Karpas-422 (cell line): ENCODE measurements at regions not wholly inside any gene's neighbourhood (a gene's known extent, or its start where the extent isn't known, plus 50 kb on each side); places are given as distances from the start of the nearest gene placed in this dataset.
"Not testable (repeated sequence)": the region's sequence is repeated elsewhere in the genome, so short reads cannot be mapped to it uniquely, and the experiment has no call there.

Experiments used
- DNase-seq: peaks from one replicate; pipeline ENCODE4 v3.0.0-alpha.2; 2015
- H2AFZ ChIP-seq: fragments of 200-600 bp; sonication (generic); 2 replicates; pipeline ENCODE4 v1.6.1; 2014; ENCODE audit warnings: antibody characterized with exemption, low read length, mixed read lengths
- H3K27ac ChIP-seq: fragments of 200-600 bp; sonication (generic); 2 replicates; pipeline ENCODE4 v1.5.1; 2014; ENCODE audit warnings: mild to moderate bottlenecking, low read length, moderate library complexity
- H3K27me3 ChIP-seq: fragments of 200-600 bp; sonication (generic); 2 replicates; pipeline ENCODE4 v1.6.1; 2014; ENCODE audit warnings: low read length, mixed read lengths
- H3K36me3 ChIP-seq: fragments of 200-600 bp; sonication (generic); 2 replicates; pipeline ENCODE4 v1.6.1; 2014; ENCODE audit warnings: low read length, mixed read lengths; ENCODE audit not compliant: insufficient read depth
- H3K4me1 ChIP-seq: fragments of 200-600 bp; sonication (generic); 2 replicates; pipeline ENCODE4 v1.6.1; 2014; ENCODE audit warnings: mild to moderate bottlenecking, low read length, mixed read lengths
- H3K4me2 ChIP-seq: fragments of 200-600 bp; sonication (generic); 2 replicates; pipeline ENCODE4 v1.6.1; 2014; ENCODE audit warnings: low read length, low read depth, mild to moderate bottlenecking; ENCODE audit not compliant: poor library complexity, severe bottlenecking
- H3K4me3 ChIP-seq: fragments of 200-600 bp; sonication (generic); 2 replicates; pipeline ENCODE4 v1.5.1; 2014; ENCODE audit warnings: mild to moderate bottlenecking, antibody characterized with exemption, low read length, mixed read lengths
- H3K79me2 ChIP-seq: fragments of 200-600 bp; sonication (generic); 2 replicates; pipeline ENCODE4 v1.6.1; 2014; ENCODE audit warnings: mild to moderate bottlenecking, low read length, mixed read lengths
- H3K9ac ChIP-seq: fragments of 200-600 bp; sonication (generic); 2 replicates; pipeline ENCODE4 v1.6.0; 2014; ENCODE audit warnings: low read length
- H3K9me2 ChIP-seq: fragments of 200-600 bp; sonication (generic), shearing (Covaris generic); replicated peaks from 2 replicates; pipeline ENCODE4 v1.6.0; 2014; ENCODE audit warnings: mild to moderate bottlenecking, low read length, moderate library complexity; ENCODE audit not compliant: insufficient read depth
- H3K9me3 ChIP-seq: fragments of 300-700, 200-600 bp; sonication (generic); 2 replicates; pipeline ENCODE4 v1.6.1; 2014; ENCODE audit warnings: low read length, mixed read lengths
- H4K20me1 ChIP-seq: fragments of 200-600 bp; sonication (generic); 2 replicates; pipeline ENCODE4 v1.6.1; 2014; ENCODE audit warnings: mild to moderate bottlenecking, antibody characterized with exemption, low read length, low read depth; ENCODE audit not compliant: insufficient read depth

GRCh38 chr2:103176294-103176915 is 414.6 kb downstream of the TMEM182 start:
- H2AFZ ChIP-seq = no peak overlapping the region
- H3K79me2 ChIP-seq = no peaks in the 10 kb centered on the region
- H3K9ac ChIP-seq = no peak overlapping the region
- no peaks in the 10 kb centered on the region for H3K36me3 ChIP-seq
- no peak for DNase-seq
- H3K4me1 ChIP-seq = no peaks in the 10 kb centered on the region
- H3K27ac ChIP-seq = no peak overlapping the region
- H3K27me3 ChIP-seq = no peaks in the 10 kb centered on the region
- no peak overlapping the region for H3K4me3 ChIP-seq
- no peaks in the 10 kb centered on the region for H3K9me3 ChIP-seq
- no peak overlapping the region for H3K4me2 ChIP-seq
- no peaks in the 10 kb centered on the region for H3K9me2 ChIP-seq
- no peaks in the 10 kb centered on the region for H4K20me1 ChIP-seq

DNA sequence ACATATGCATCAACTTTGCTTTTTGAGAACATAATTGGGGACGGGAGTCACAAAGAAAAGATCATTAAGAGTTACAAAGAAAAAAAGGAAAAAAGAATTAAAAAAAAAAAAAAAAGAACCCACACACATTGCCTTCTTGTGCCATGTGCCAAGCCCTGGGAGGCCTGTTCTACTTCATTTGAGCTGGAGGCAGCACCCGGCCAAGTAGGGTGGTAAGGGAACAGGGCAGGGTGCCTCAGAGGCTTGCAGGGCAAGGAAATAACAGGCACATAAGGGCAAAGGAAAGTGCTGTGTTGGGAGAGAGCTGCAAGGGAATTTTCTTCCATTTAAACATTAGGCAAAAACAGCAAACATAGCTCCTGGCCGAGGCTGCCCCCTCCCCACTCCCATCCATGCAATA is 418.0 kb downstream of the TMEM182 start:
- Histone ChIP-seq H3K4me3 (no peak overlapping the region), H3K4me2 (no peak overlapping the region), H3K27ac (no peak overlapping the region), H3K36me3 (no peaks in the 10 kb centered on the region), H3K79me2 (no peaks in the 10 kb centered on the region), H3K9ac (no peak overlapping the region), H4K20me1 (no peaks in the 10 kb centered on the region), H3K4me1 (no peaks in the 10 kb centered on the region), H2AFZ (no peak overlapping the region), H3K9me3 (no peaks in the 10 kb centered on the region), H3K9me2 (no peaks in the 10 kb centered on the region), H3K27me3 (no peaks in the 10 kb centered on the region)
- no peak for DNase-seq

- H3K4me1 ChIP-seq = no peaks in the 10 kb centered on the region
- H3K4me2 ChIP-seq = no peak overlapping the region
- H3K27me3 ChIP-seq = no peaks in the 10 kb centered on the region
- no peaks in the 10 kb centered on the region for H3K79me2 ChIP-seq
- no peaks in the 10 kb centered on the region for H4K20me1 ChIP-seq
- no peaks in the 10 kb centered on the region for H3K36me3 ChIP-seq
- no peak for DNase-seq
- H3K9me2 ChIP-seq = no peaks in the 10 kb centered on the region
- no peak overlapping the region for H3K4me3 ChIP-seq
- H3K9me3 ChIP-seq = no peaks in the 10 kb centered on the region
- H3K9ac ChIP-seq = no peak overlapping the region
- no peak overlapping the region for H2AFZ ChIP-seq
- H3K27ac ChIP-seq = no peak overlapping the region
Observed at GRCh38 chr2:103183061-103183460, 421.2 kb downstream of the TMEM182 start.

DNA sequence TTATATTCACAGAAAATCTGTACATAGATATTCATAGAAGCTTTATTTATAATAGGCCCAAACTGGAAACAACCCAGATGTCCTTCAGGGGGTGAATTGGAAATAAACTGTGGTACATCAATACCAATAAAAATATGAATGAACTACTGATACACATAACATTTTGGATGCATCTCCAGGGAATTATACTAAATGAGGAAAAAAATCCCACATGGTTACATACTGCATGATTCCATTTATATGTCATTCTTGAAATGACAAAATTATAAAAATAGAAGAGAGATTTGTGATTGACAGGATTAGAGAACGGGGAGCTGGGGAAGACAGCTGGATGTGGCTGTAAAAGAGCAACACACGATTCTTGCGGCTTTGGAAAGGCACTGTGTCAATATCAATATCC is 435.0 kb downstream of the TMEM182 start:
- Histone ChIP-seq H3K9me3 (0 out of 2 replicates have a peak, but pooled peaks cover 3% of the 10 kb centered on the region), H3K9ac (no peak overlapping the region), H2AFZ (no peak overlapping the region), H3K36me3 (no peaks in the 10 kb centered on the region), H3K4me3 (no peak overlapping the region), H3K9me2 (no peaks in the 10 kb centered on the region), H3K27ac (no peak overlapping the region), H3K79me2 (no peaks in the 10 kb centered on the region), H4K20me1 (no peaks in the 10 kb centered on the region), H3K4me1 (no peaks in the 10 kb centered on the region), H3K4me2 (no peak overlapping the region), H3K27me3 (no peaks in the 10 kb centered on the region)
- DNase-seq = no peak

GRCh38 chr2:103200774-103201173 is 438.9 kb downstream of the TMEM182 start:
- not testable (repeated sequence) for H3K4me3 ChIP-seq, H3K79me2 ChIP-seq, DNase-seq, H3K4me2 ChIP-seq, H4K20me1 ChIP-seq, H3K4me1 ChIP-seq, H3K9me2 ChIP-seq, H3K36me3 ChIP-seq, H2AFZ ChIP-seq, H3K9ac ChIP-seq, H3K9me3 ChIP-seq, H3K27ac ChIP-seq, H3K27me3 ChIP-seq

DNA sequence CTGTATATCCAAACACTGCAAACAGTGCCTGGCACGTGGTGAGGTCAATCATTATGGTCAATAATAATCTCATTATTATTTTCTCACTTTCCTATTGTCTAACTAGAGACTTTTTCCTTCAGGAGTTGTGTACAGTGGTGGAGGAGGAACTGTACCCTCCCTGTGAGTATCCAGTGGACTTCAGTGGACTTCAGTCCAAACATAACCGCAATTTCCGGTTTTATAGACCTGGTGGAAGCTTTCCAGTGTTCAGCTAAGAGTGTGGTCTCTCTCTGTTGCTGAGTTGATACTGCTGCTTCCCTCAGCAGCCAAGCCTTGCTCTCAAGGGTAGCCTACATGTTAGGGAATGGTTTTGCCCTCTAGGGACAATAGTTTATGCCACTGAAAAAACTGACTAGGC is 447.1 kb downstream of the TMEM182 start:
- Histone ChIP-seq H3K9ac (no peak overlapping the region), H3K36me3 (no peaks in the 10 kb centered on the region), H3K27ac (no peak overlapping the region), H3K9me2 (no peaks in the 10 kb centered on the region), H4K20me1 (no peaks in the 10 kb centered on the region), H3K9me3 (no peaks in the 10 kb centered on the region), H3K4me1 (no peaks in the 10 kb centered on the region), H2AFZ (no peak overlapping the region), H3K4me2 (no peak overlapping the region), H3K27me3 (no peaks in the 10 kb centered on the region), H3K79me2 (no peaks in the 10 kb centered on the region), H3K4me3 (no peak overlapping the region)
- no peak for DNase-seq

GRCh38 chr2:103213028-103213542 is 451.3 kb downstream of the TMEM182 start:
- H3K9me2 ChIP-seq = no peaks in the 10 kb centered on the region
- DNase-seq = no peak
- H3K4me2 ChIP-seq = no peak overlapping the region
- H3K27me3 ChIP-seq = no peaks in the 10 kb centered on the region
- no peak overlapping the region for H3K27ac ChIP-seq
- no peak overlapping the region for H3K4me3 ChIP-seq
- H3K36me3 ChIP-seq = no peaks in the 10 kb centered on the region
- no peaks in the 10 kb centered on the region for H3K9me3 ChIP-seq
- H3K79me2 ChIP-seq = no peaks in the 10 kb centered on the region
- no peaks in the 10 kb centered on the region for H3K4me1 ChIP-seq
- no peak overlapping the region for H3K9ac ChIP-seq
- no peaks in the 10 kb centered on the region for H4K20me1 ChIP-seq
- no peak overlapping the region for H2AFZ ChIP-seq

DNA sequence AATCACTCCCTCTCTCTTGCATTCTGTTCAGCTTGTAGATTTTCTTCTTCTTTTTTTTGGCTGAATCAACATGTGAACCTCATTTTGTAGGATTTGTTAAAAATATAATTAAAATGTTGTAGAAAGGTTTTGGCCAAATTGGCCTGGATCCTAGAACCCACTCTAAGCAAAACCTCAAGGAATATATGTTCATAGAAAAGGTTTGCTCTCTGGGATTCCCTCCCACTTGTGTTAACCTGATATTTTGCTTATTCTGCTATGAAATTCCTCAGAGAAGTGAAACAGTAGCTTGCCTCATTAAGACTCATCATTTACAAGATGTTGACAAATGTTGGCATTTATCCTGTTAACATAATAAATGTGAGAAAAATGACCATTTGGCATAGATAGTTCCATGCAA is 456.7 kb downstream of the TMEM182 start:
- H3K79me2 ChIP-seq = no peaks in the 10 kb centered on the region
- no peaks in the 10 kb centered on the region for H3K27me3 ChIP-seq
- no peaks in the 10 kb centered on the region for H3K36me3 ChIP-seq
- no peaks in the 10 kb centered on the region for H3K9me3 ChIP-seq
- H3K4me2 ChIP-seq = no peak overlapping the region
- H2AFZ ChIP-seq = no peak overlapping the region
- no peak overlapping the region for H3K4me3 ChIP-seq
- no peaks in the 10 kb centered on the region for H3K9me2 ChIP-seq
- H4K20me1 ChIP-seq = no peaks in the 10 kb centered on the region
- DNase-seq = no peak
- H3K27ac ChIP-seq = no peak overlapping the region
- no peaks in the 10 kb centered on the region for H3K4me1 ChIP-seq
- H3K9ac ChIP-seq = no peak overlapping the region
